BJ (cell line): ENCODE measurements at regions not wholly inside any gene's neighbourhood (a gene's known extent, or its start where the extent isn't known, plus 50 kb on each side); places are given as distances from the start of the nearest gene placed in this dataset.

Source experiments
- CTCF ChIA-PET: fragments of 350-600 bp; formaldehyde crosslinking; extraction: SDS; loops from one replicate; lab custom pipeline; 2021; ENCODE audit warnings: antibody characterized with exemption, inconsistent platforms; lab: Yijun Ruan, JAX
- POLR2A ChIA-PET: fragments of 300-600 bp; sonication (Branson Sonifier 250); formaldehyde crosslinking; extraction: SDS; loops from one replicate; lab custom pipeline; 2021; ENCODE audit warnings: antibody characterized with exemption; lab: Charles Lee
- DNase-seq: peaks from one replicate; pipeline ENCODE4 v3.0.0-alpha.2; 2011; ENCODE audit warnings: low read depth
- H3K27me3 ChIP-seq: 2 replicates; pipeline ENCODE4 v1.6.0; 2011; ENCODE audit warnings: low read length; ENCODE audit not compliant: control insufficient read depth, insufficient read depth
- H3K36me3 ChIP-seq: 2 replicates; pipeline ENCODE4 v1.5.1; 2011; ENCODE audit warnings: low read length; ENCODE audit not compliant: control insufficient read depth, insufficient read depth
- H3K4me3 ChIP-seq: 2 replicates; pipeline ENCODE4 v1.5.1; 2011; ENCODE audit warnings: low read depth, mild to moderate bottlenecking, control low read depth, low read length
- TF ChIP-seq, protein P1 (sequence below): IDR thresholded peaks from 2 replicates; pipeline ENCODE4 v1.5.1; 2011; ENCODE audit warnings: low read depth, mild to moderate bottlenecking, control low read depth, inconsistent platforms, low read length, moderate library complexity; ENCODE audit not compliant: insufficient read depth

DNA sequence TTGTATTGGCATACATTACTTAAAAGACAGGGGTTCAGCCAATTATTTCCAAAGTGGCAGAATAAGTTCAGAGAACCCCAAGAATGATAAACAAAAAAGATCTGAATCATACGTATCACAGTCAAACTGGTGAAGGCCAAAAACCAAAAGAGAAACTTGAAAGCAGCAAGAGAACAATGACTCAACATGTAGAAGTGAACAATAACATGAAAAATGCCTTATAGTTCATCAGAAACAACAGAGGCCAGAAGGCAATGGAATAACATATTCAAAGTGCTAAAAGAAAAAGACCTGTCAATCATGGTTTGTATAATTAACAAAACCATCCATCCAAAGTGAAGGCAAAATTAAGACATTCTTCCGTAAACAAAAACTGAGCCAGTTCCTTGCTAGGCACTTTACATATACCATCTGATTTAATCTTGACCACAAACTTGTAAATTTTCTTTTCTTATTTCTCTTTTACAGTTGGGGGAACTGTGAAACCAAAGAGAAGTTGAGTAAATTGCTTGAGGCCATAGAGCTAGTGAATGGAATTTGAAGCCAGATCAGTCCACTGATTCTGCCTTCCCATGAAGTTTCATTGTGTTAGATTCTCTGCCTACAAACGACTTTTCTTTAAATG lies 232.1 kb upstream of the SEL1L start:
- Histone ChIP-seq H3K4me3 (no peak overlapping the region), H3K27me3 (no peaks in the 10 kb centered on the region), H3K36me3 (no peaks in the 10 kb centered on the region)
- TF ChIP-seq, protein P1, sequence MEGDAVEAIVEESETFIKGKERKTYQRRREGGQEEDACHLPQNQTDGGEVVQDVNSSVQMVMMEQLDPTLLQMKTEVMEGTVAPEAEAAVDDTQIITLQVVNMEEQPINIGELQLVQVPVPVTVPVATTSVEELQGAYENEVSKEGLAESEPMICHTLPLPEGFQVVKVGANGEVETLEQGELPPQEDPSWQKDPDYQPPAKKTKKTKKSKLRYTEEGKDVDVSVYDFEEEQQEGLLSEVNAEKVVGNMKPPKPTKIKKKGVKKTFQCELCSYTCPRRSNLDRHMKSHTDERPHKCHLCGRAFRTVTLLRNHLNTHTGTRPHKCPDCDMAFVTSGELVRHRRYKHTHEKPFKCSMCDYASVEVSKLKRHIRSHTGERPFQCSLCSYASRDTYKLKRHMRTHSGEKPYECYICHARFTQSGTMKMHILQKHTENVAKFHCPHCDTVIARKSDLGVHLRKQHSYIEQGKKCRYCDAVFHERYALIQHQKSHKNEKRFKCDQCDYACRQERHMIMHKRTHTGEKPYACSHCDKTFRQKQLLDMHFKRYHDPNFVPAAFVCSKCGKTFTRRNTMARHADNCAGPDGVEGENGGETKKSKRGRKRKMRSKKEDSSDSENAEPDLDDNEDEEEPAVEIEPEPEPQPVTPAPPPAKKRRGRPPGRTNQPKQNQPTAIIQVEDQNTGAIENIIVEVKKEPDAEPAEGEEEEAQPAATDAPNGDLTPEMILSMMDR = no peak
- ChIA-PET POLR2A (no interaction called here), CTCF (no interaction called here)
- DNase-seq = no peak

DNA sequence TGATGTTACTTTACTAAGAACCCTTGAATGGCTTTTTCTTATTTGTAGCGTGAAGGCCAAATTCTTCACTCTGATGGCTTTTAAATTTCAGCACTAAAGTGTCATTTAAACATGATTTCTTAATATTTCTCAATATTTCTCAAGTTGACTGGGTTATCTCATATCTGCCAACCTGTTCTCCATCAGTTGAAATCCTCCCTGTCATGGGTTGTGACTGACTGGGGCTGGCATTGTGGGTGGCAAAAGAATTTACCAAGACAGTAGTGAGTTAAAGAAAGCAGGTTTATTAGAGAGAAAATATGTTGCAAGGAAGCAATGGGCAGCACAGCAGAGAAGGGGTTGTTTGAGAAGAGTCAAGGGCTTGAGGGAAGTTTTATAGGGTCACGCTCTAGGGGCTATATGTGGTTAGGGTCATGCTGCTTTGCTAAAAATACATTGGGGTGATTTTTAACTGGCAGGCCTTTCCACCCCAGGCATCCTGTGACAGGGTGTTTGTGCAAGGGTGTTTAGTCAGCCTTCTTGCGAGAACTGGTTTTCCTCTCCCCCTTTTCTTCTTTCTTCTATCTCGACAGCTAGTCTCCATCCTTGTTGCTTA lies 232.8 kb upstream of the SEL1L start:
- Histone ChIP-seq H3K36me3 (no peaks in the 10 kb centered on the region), H3K27me3 (no peaks in the 10 kb centered on the region), H3K4me3 (no peak overlapping the region)
- no peak for DNase-seq
- TF ChIP-seq, protein P1 = no peak
- CTCF ChIA-PET = no interaction called here
- POLR2A ChIA-PET = no interaction called here

DNA sequence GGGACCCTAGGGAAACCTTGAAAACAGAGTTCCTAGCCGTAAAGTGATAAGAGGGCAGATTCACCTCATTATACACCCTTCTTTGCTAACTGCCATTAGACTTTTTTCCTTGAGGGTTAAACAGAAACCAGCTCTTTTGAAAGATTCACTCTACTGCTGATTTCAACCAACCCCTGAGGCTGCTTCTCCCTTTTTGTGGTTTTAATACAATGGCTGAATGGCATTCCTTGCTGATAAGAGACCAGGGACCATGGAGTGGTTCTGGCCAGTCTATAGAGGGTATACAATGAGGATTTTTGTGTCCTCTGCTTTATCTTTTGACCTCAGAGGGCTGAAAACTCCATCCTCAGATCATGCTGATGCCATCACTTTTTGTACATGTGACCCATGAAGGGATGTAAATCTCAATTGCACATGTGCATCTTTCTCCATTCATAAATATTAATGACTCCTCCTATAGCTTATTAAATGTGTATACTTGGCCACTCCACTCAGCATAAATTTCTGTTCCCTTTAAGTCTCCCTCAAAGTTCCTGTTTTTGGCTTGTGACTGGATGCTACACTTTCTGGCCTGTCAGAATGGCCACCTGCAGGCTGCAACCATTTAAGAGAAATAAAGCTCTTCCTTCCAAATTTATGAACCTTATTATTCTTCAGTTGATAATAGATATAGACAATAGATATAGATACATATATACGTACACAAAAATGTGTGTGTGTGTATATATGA lies 233.8 kb upstream of the SEL1L start:
- H3K36me3 ChIP-seq = no peaks in the 10 kb centered on the region
- H3K27me3 ChIP-seq = no peaks in the 10 kb centered on the region
- CTCF ChIA-PET = no interaction called here
- POLR2A ChIA-PET = no interaction called here
- TF ChIP-seq, protein P1 = no peak
- DNase-seq = no peak
- H3K4me3 ChIP-seq = no peak overlapping the region

DNA sequence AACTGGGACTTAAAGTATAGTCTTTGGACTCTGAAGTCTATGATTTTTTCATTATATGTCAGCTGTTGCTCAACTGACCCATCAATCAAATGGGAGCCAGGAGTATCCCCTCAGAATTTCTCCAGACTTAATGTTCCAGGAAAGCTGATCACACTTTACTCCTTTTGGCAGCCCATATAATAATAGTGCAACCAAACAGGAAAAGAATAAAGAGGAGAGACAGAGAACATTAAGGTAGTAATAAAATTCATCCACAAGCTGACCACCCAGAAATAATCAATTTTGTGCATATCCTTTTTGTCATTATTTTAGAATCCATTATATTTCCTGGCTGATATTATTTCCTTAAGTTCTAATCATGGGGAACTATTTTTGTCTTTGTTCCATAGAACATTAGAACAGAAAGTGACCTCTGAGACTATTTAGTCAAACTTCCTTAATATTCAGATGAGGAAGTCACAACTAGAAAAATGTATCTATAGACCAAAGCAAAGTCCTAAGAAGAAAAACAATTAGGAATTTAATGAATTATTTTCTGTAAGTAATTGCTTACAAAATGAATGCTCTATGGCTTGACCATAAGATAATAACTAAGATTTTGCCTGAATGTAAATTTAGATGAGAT lies 238.1 kb upstream of the SEL1L start:
- DNase-seq = no peak
- no peak overlapping the region for H3K4me3 ChIP-seq
- ChIA-PET CTCF (no interaction called here), POLR2A (no interaction called here)
- no peaks in the 10 kb centered on the region for H3K36me3 ChIP-seq
- no peaks in the 10 kb centered on the region for H3K27me3 ChIP-seq
- TF ChIP-seq, protein P1 = no peak

DNA sequence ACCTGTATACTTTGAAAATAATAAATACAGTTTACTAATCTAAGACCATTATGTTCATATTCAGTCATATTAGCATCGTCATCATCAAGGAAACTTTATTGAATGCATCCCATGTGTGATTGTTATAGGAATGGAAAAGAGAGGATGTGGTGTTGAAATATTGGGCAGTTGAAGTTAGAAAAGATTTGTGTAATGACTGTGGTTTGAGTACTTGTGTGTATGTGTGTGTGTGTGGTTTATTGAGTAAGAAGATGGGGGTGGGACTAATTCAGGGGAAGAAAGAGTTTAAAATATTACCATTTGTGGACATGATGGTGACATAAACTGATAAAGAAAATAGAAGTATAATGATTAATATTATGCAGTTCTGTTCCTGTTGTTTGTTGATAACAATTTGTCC lies 238.7 kb upstream of the SEL1L start:
- TF ChIP-seq, protein P1 = no peak
- Histone ChIP-seq H3K27me3 (no peaks in the 10 kb centered on the region), H3K4me3 (no peak overlapping the region), H3K36me3 (no peaks in the 10 kb centered on the region)
- ChIA-PET POLR2A (no interaction called here), CTCF (no interaction called here)
- DNase-seq = no peak
